ENCODE measurements at regions not wholly inside any gene's neighbourhood (a gene's known extent, or its start where the extent isn't known, plus 50 kb on each side); places are given as distances from the start of the nearest gene placed in this dataset.

DNA sequence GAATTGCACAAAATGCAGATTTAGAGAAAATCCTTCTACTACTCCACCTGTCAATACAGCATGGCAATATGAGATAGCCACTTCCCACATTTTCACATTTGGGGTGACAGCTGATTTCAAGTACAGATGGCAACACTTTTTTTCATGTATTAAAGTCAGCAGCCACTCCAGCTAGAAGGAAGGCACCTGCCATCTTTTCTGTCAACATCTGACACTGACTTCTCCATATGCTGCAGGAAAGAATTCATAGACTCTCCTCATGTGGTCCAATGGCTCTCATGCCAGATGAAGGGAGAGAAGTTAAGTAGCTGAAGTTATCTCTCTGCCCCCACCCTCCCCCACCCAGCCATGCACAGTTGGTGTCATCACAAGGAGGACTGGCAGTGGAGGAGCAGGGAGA, 912.0 kb downstream of the SORCS1 start:
- no peaks in the 10 kb centered on the region for H3K4me1 ChIP-seq (ENCODE audit: control insufficient read depth in 1 of 2, insufficient read depth in 2 of 2, low read length in 2 of 2)
- H3K9me3 ChIP-seq (ENCODE audit: control insufficient read depth in 1 of 2, low read length in 2 of 2), result no peaks in the 10 kb centered on the region
- no peak overlapping the region for H3K4me3 ChIP-seq (ENCODE audit: low read depth in 1 of 2, low read length in 2 of 2)
- no peaks in the 10 kb centered on the region for H3K36me3 ChIP-seq (ENCODE audit: control insufficient read depth in 1 of 2, insufficient read depth in 2 of 2, low read length in 2 of 2)
- H3K27me3 ChIP-seq (ENCODE audit: low read depth, low read length), result no peaks in the 10 kb centered on the region
- no peak overlapping the region for H3K27ac ChIP-seq (ENCODE audit: low read length)

DNA sequence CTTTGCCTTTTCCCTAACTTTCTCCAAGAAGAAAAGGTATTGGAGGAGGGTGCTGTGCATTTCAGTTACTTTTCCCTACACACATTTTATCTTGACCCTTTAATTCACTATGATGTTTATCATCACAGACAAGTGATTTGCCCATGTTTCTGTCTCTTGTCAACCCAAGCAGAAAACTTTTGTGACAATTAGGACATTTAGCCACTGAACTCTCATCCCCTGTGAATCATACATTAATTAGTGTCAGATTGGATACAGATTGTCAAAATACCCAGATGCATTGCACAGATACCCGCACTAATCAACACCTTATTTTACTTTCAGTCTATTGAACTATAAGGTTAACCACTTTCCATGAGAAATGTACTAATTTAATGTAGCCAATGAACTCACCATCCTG, 912.9 kb downstream of the SORCS1 start:
- H3K4me1 ChIP-seq (ENCODE audit: control insufficient read depth in 1 of 2, insufficient read depth in 2 of 2, low read length in 2 of 2), result no peaks in the 10 kb centered on the region
- no peaks in the 10 kb centered on the region for H3K9me3 ChIP-seq (ENCODE audit: control insufficient read depth in 1 of 2, low read length in 2 of 2)
- no peaks in the 10 kb centered on the region for H3K27me3 ChIP-seq (ENCODE audit: low read depth, low read length)
- no peaks in the 10 kb centered on the region for H3K36me3 ChIP-seq (ENCODE audit: control insufficient read depth in 1 of 2, insufficient read depth in 2 of 2, low read length in 2 of 2)
- H3K27ac ChIP-seq (ENCODE audit: low read length), result no peak overlapping the region
- no peak overlapping the region for H3K4me3 ChIP-seq (ENCODE audit: low read depth in 1 of 2, low read length in 2 of 2)

DNA sequence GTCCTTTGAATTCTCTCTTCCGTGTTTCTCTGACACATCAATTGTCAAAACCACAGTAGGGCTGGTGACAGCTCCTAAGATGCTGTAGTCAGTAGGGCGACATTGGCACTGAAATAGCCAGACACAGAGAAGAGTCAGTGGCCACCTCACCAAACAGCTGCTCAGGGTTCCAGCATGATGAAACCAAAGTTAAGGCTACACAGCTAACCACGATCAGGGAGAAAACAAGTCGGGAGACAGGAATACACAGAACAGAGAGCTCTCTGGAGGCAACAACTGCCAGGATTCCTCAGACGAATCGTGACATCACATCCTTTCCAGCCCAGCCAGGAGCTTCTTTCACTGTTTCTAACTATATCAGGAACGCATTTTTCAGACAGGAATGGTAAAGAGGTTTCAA, 922.2 kb downstream of the SORCS1 start:
- no peaks in the 10 kb centered on the region for H3K36me3 ChIP-seq (ENCODE audit: control insufficient read depth in 1 of 2, insufficient read depth in 2 of 2, low read length in 2 of 2)
- no peak overlapping the region for H3K27ac ChIP-seq (ENCODE audit: low read length)
- no peaks in the 10 kb centered on the region for H3K9me3 ChIP-seq (ENCODE audit: control insufficient read depth in 1 of 2, low read length in 2 of 2)
- no peak overlapping the region for H3K4me3 ChIP-seq (ENCODE audit: low read depth in 1 of 2, low read length in 2 of 2)
- no peaks in the 10 kb centered on the region for H3K27me3 ChIP-seq (ENCODE audit: low read depth, low read length)
- no peaks in the 10 kb centered on the region for H3K4me1 ChIP-seq (ENCODE audit: control insufficient read depth in 1 of 2, insufficient read depth in 2 of 2, low read length in 2 of 2)

DNA sequence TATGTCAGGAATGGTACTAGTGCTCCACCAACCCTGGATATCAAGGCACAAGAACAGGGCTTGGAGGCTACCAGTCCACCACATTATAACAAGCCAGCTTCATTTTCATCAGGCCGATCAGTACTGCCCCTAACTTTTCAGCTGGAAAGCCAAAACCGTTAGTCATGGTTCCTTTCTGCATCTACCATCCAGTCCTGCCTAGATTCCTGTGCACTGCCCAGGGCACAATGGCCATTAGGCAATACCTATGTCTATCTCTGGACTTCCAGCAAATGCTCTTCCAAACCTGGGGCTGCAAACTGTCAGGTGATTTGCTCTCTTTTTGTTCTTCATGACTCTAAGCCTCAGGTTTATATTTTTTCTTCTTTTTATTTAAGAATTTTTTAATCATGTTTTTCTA, 937.7 kb downstream of the SORCS1 start:
- Histone ChIP-seq H3K4me1 (ENCODE audit: control insufficient read depth in 1 of 2, insufficient read depth in 2 of 2, low read length in 2 of 2) (no peaks in the 10 kb centered on the region), H3K27ac (ENCODE audit: low read length) (no peak overlapping the region), H3K4me3 (ENCODE audit: low read depth in 1 of 2, low read length in 2 of 2) (no peak overlapping the region), H3K36me3 (ENCODE audit: control insufficient read depth in 1 of 2, insufficient read depth in 2 of 2, low read length in 2 of 2) (no peaks in the 10 kb centered on the region), H3K27me3 (ENCODE audit: low read depth, low read length) (no peaks in the 10 kb centered on the region), H3K9me3 (ENCODE audit: control insufficient read depth in 1 of 2, low read length in 2 of 2) (no peaks in the 10 kb centered on the region)

DNA sequence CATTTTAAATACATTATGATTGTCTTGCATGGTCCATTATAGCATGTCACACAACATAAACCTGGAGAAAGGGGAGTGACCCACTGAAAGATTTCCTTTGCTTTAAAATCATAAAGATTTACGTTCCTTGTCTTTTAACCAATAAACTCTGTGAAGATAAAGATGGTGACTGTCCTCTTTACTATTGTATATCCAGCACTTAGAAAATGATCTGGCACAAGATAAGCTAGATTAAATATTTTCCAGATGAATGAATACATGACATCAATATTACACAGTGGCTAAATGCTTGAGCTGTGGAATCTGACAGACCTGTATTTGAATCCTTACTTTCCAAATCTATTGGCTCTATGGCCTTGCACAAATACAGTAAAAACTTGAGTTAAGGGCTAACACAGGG, 938.4 kb downstream of the SORCS1 start:
- Histone ChIP-seq H3K9me3 (ENCODE audit: control insufficient read depth in 1 of 2, low read length in 2 of 2) (no peaks in the 10 kb centered on the region), H3K4me3 (ENCODE audit: low read depth in 1 of 2, low read length in 2 of 2) (no peak overlapping the region), H3K4me1 (ENCODE audit: control insufficient read depth in 1 of 2, insufficient read depth in 2 of 2, low read length in 2 of 2) (no peaks in the 10 kb centered on the region), H3K36me3 (ENCODE audit: control insufficient read depth in 1 of 2, insufficient read depth in 2 of 2, low read length in 2 of 2) (no peaks in the 10 kb centered on the region), H3K27me3 (ENCODE audit: low read depth, low read length) (no peaks in the 10 kb centered on the region), H3K27ac (ENCODE audit: low read length) (no peak overlapping the region)

DNA sequence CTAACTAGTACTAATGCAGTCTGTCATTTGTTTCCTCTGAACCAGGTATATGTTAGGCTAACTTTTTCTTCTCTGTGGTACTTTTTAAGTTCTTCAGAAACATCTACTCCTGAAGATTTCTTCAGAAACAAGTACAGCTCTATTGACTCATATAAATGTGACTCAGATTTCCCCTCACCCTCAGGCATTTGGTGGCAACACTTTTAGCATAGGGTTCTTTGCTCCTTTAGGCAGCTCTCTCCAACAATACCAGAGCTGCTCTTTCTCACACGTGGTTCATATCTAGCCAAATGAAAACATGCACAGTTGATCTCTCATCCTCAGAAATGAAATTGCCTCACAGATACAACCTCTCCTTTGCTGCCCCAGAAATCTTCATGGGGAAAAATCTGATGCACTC, 939.8 kb downstream of the SORCS1 start:
- Histone ChIP-seq H3K9me3 (ENCODE audit: control insufficient read depth in 1 of 2, low read length in 2 of 2) (no peaks in the 10 kb centered on the region), H3K4me3 (ENCODE audit: low read depth in 1 of 2, low read length in 2 of 2) (no peak overlapping the region), H3K27ac (ENCODE audit: low read length) (no peak overlapping the region), H3K4me1 (ENCODE audit: control insufficient read depth in 1 of 2, insufficient read depth in 2 of 2, low read length in 2 of 2) (no peaks in the 10 kb centered on the region), H3K27me3 (ENCODE audit: low read depth, low read length) (no peaks in the 10 kb centered on the region), H3K36me3 (ENCODE audit: control insufficient read depth in 1 of 2, insufficient read depth in 2 of 2, low read length in 2 of 2) (no peaks in the 10 kb centered on the region)

DNA sequence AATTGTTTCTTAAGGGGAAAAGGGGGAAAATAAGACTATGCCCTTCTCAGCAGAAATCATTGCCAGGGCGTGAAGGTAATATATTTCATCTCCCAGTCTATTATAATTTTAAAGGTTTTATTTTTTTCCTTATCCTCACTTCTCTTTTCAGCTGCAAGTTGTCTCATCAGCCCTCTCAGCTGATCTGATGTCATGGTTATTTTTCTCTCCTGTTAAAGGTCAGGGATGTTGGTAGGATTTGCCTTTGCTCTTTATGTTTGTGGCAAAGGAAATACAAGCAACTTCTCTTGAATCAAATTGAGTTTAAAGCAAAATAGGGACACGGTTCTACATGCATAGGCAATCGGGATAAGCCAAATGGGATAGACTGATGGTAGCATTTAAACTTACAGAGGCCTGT, 946.9 kb downstream of the SORCS1 start:
- Histone ChIP-seq H3K4me1 (ENCODE audit: control insufficient read depth in 1 of 2, insufficient read depth in 2 of 2, low read length in 2 of 2) (no peaks in the 10 kb centered on the region), H3K27ac (ENCODE audit: low read length) (no peak overlapping the region), H3K27me3 (ENCODE audit: low read depth, low read length) (no peaks in the 10 kb centered on the region), H3K36me3 (ENCODE audit: control insufficient read depth in 1 of 2, insufficient read depth in 2 of 2, low read length in 2 of 2) (no peaks in the 10 kb centered on the region), H3K4me3 (ENCODE audit: low read depth in 1 of 2, low read length in 2 of 2) (no peak overlapping the region), H3K9me3 (ENCODE audit: control insufficient read depth in 1 of 2, low read length in 2 of 2) (no peaks in the 10 kb centered on the region)

DNA sequence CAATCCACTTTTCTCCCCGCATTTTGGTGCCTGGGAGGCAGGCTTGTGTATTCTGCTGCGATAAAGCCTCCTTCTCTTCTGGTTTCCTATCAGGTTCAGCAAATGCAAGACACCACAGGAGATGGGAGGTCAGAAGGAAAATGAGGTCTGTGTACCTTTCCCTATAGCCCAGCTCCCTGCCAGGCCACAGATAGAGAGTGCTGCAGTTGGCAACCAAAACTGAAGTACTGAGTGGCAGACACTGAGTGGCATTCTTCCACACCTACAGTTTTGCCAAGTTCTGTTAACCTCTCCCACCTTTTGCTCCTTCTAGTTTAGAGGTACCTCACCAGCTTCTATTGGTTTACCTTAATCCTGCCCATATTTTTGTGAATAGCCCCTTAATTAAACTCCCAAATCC, 948.4 kb downstream of the SORCS1 start:
- H3K4me3 ChIP-seq (ENCODE audit: low read depth in 1 of 2, low read length in 2 of 2), result no peak overlapping the region
- no peaks in the 10 kb centered on the region for H3K9me3 ChIP-seq (ENCODE audit: control insufficient read depth in 1 of 2, low read length in 2 of 2)
- H3K4me1 ChIP-seq (ENCODE audit: control insufficient read depth in 1 of 2, insufficient read depth in 2 of 2, low read length in 2 of 2), result no peaks in the 10 kb centered on the region
- no peaks in the 10 kb centered on the region for H3K27me3 ChIP-seq (ENCODE audit: low read depth, low read length)
- H3K27ac ChIP-seq (ENCODE audit: low read length), result no peak overlapping the region
- H3K36me3 ChIP-seq (ENCODE audit: control insufficient read depth in 1 of 2, insufficient read depth in 2 of 2, low read length in 2 of 2), result no peaks in the 10 kb centered on the region

DNA sequence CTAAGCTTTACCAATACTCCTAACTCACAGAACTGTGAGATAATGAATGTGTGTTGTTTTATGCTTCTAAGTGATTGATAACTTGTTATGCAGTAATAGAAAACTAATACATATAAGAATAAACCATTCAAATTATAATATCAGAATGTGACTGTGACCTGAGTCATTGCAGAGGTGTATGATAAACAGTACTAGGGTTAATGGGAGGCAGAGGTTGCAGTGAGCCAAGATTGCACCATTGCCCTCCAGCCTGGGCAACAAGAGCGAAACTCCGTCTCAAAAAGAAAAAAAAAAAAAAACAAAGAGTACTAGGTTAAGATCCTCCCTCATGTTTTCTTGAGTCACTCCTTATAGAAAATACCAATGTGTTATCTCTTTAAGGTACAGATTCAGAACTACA, 950.3 kb downstream of the SORCS1 start:
- Histone ChIP-seq H3K4me1 (ENCODE audit: control insufficient read depth in 1 of 2, insufficient read depth in 2 of 2, low read length in 2 of 2) (no peaks in the 10 kb centered on the region), H3K36me3 (ENCODE audit: control insufficient read depth in 1 of 2, insufficient read depth in 2 of 2, low read length in 2 of 2) (no peaks in the 10 kb centered on the region), H3K9me3 (ENCODE audit: control insufficient read depth in 1 of 2, low read length in 2 of 2) (no peaks in the 10 kb centered on the region), H3K27ac (ENCODE audit: low read length) (no peak overlapping the region), H3K4me3 (ENCODE audit: low read depth in 1 of 2, low read length in 2 of 2) (no peak overlapping the region), H3K27me3 (ENCODE audit: low read depth, low read length) (no peaks in the 10 kb centered on the region)

DNA sequence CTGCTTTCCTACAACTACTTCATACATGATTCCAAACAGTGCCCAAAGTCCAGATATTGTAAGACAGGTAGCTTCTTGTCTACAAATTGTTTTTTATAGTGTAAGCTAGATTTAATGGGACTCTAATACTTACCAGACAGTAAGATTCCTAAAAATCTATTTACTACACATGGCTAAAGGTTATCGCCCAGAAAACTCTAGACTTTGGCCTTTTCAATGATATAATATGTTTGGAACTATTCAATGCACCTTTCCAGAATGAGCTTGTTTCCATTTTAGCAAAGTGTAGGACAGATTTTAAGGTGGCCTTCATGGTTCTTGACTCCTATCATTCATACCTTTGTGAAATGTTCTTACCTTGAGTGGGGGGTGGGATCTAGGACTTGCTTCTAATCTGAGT, 951.0 kb downstream of the SORCS1 start:
- no peaks in the 10 kb centered on the region for H3K36me3 ChIP-seq (ENCODE audit: control insufficient read depth in 1 of 2, insufficient read depth in 2 of 2, low read length in 2 of 2)

DNA sequence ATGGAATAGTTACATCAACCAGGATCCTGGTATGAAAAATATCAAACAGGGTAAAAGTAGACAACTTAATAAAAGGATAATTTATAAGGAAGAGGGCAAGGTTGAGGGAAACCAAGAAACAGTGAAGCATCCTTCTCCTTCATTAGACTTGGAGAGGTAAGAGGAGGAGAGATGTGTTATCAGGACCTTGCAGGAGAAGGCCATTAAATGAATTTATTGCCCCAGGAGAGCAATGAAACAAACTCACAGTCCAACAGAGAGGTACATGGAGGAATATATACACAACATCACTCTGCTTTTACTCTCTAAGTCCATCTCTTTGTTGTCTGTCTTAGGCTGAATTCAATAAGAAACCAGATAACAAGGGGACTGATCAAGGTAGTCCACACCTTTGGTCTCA, 966.2 kb downstream of the SORCS1 start:
- no peak overlapping the region for H3K27ac ChIP-seq (ENCODE audit: low read length)
- H3K36me3 ChIP-seq (ENCODE audit: control insufficient read depth in 1 of 2, insufficient read depth in 2 of 2, low read length in 2 of 2), result no peaks in the 10 kb centered on the region
- no peak overlapping the region for H3K4me3 ChIP-seq (ENCODE audit: low read depth in 1 of 2, low read length in 2 of 2)
- no peaks in the 10 kb centered on the region for H3K9me3 ChIP-seq (ENCODE audit: control insufficient read depth in 1 of 2, low read length in 2 of 2)
- H3K4me1 ChIP-seq (ENCODE audit: control insufficient read depth in 1 of 2, insufficient read depth in 2 of 2, low read length in 2 of 2), result no peaks in the 10 kb centered on the region
- H3K27me3 ChIP-seq (ENCODE audit: low read depth, low read length), result no peaks in the 10 kb centered on the region

More for the DNA sequence above, 951.0 kb downstream of the SORCS1 start:
- Histone ChIP-seq H3K4me3 (ENCODE audit: low read depth in 1 of 2, low read length in 2 of 2) (no peak overlapping the region), H3K9me3 (ENCODE audit: control insufficient read depth in 1 of 2, low read length in 2 of 2) (no peaks in the 10 kb centered on the region), H3K27me3 (ENCODE audit: low read depth, low read length) (no peaks in the 10 kb centered on the region), H3K4me1 (ENCODE audit: control insufficient read depth in 1 of 2, insufficient read depth in 2 of 2, low read length in 2 of 2) (no peaks in the 10 kb centered on the region), H3K27ac (ENCODE audit: low read length) (no peak overlapping the region)

DNA sequence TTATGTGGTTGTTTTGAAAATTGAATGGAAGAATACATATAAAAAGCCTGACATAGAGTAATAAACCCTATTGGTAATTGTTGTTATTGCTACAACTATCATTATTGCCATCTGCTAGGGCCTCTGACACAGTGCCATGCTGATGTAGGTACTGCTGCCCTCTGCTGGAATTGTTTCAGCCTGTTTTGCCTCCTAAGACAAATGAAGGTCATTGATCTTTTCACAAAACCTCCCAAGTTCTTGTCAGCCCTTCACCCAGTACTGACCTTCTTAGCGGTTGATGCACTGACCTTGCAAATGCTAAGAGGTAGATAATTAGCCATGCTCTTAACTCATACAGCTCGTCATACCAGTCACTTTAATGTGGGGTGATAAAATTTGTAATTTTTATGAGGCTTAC, 975.2 kb downstream of the SORCS1 start:
- H3K27me3 ChIP-seq (ENCODE audit: low read depth, low read length), result no peaks in the 10 kb centered on the region
- no peaks in the 10 kb centered on the region for H3K9me3 ChIP-seq (ENCODE audit: control insufficient read depth in 1 of 2, low read length in 2 of 2)
- H3K36me3 ChIP-seq (ENCODE audit: control insufficient read depth in 1 of 2, insufficient read depth in 2 of 2, low read length in 2 of 2), result no peaks in the 10 kb centered on the region
- no peak overlapping the region for H3K4me3 ChIP-seq (ENCODE audit: low read depth in 1 of 2, low read length in 2 of 2)
- no peaks in the 10 kb centered on the region for H3K4me1 ChIP-seq (ENCODE audit: control insufficient read depth in 1 of 2, insufficient read depth in 2 of 2, low read length in 2 of 2)
- no peak overlapping the region for H3K27ac ChIP-seq (ENCODE audit: low read length)
